GM23338 (cell line): ENCODE measurements at regions not wholly inside any gene's neighbourhood (a gene's known extent, or its start where the extent isn't known, plus 50 kb on each side); places are given as distances from the start of the nearest gene placed in this dataset.

Experiments used
- EZH2 ChIP-seq: fragments of 200-600 bp; sonication (generic); IDR thresholded peaks from one replicate; pipeline ENCODE4 v1.8.0; 2017; ENCODE audit warnings: antibody characterized with exemption, mild to moderate bottlenecking, low read depth; ENCODE audit not compliant: unreplicated experiment
- EZH2phosphoT487 ChIP-seq: fragments of 200-600 bp; sonication (generic); IDR thresholded peaks from one replicate; pipeline ENCODE4 v1.8.1; 2018; ENCODE audit warnings: antibody characterized with exemption; ENCODE audit not compliant: unreplicated experiment
- TF ChIP-seq, protein P1 (sequence below), 2 experiments: fragments of 200-600 bp in 1 of 2; sonication (generic) in 1 of 2; conservative IDR thresholded peaks; 2 replicates each; pipeline versions ENCODE4 v1.5.1 to v1.6.1; 2016 to 2017; ENCODE audit warnings: antibody characterized with exemption in 2 of 2, low read depth in 2 of 2, mild to moderate bottlenecking in 2 of 2, moderate library complexity in 1 of 2

DNA sequence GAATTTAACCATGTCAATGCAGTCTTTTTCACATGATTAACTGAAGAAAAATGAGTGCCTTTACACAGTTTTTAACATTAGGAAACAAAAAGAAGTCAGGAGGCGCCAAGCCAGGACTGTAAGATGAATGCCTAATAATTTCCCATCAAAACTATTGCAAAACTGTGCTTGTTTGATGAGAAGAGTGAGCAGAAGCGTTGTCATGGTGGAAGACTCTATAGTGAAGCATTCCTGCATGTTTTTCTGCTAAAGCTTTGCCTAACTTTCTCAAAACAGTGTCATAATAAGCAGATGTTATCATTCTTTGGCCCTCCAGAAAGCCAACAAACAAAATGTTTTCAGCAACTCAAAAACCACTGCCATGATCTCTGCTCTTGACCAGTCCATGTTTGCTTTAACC is 156.8 kb upstream of the CDIN1 start:
- TF ChIP-seq, protein P1, sequence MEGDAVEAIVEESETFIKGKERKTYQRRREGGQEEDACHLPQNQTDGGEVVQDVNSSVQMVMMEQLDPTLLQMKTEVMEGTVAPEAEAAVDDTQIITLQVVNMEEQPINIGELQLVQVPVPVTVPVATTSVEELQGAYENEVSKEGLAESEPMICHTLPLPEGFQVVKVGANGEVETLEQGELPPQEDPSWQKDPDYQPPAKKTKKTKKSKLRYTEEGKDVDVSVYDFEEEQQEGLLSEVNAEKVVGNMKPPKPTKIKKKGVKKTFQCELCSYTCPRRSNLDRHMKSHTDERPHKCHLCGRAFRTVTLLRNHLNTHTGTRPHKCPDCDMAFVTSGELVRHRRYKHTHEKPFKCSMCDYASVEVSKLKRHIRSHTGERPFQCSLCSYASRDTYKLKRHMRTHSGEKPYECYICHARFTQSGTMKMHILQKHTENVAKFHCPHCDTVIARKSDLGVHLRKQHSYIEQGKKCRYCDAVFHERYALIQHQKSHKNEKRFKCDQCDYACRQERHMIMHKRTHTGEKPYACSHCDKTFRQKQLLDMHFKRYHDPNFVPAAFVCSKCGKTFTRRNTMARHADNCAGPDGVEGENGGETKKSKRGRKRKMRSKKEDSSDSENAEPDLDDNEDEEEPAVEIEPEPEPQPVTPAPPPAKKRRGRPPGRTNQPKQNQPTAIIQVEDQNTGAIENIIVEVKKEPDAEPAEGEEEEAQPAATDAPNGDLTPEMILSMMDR (conservative IDR thresholded peaks at IDR 0.05; ENCODE audit: low read depth in 2 of 2) = no peak
- no peak for TF ChIP-seq EZH2phosphoT487
- TF ChIP-seq EZH2 = no peak
